Endothelial cell of umbilical vein (primary cell): ENCODE measurements at regions not wholly inside any gene's neighbourhood (a gene's known extent, or its start where the extent isn't known, plus 50 kb on each side); places are given as distances from the start of the nearest gene placed in this dataset.

ENCODE experiments used
- BruUV-seq: library from RNA; stranded (reverse); fragments of 400-500 nt; replicated peaks from 2 replicates; lab custom pipeline; 2021; lab: Mats Ljungman, UMichigan
- CTCF ChIA-PET: fragments of 300-600, 350-600 bp; sonication (Branson Sonifier 250); formaldehyde crosslinking; loops from one replicate; lab custom pipeline; 2021; ENCODE audit warnings: antibody characterized with exemption, inconsistent platforms; lab: Charles Lee
- POLR2A ChIA-PET: fragments of 300-600, 350-600 bp; sonication (Branson Sonifier 250); formaldehyde crosslinking; loops from one replicate; lab custom pipeline; 2021; ENCODE audit warnings: antibody characterized with exemption, inconsistent platforms; lab: Charles Lee
- DNase-seq: peaks from one replicate; pipeline ENCODE4 v3.0.0-alpha.2; 2011; ENCODE audit warnings: low read depth, low spot score
- FAIRE-seq: peaks from 2 replicates; lab custom pipeline; 2011; peaks lifted over from hg19 to GRCh38; lab: Jason Lieb, UNC
- H2AFZ ChIP-seq: 2 replicates; pipeline ENCODE4 v1.6.0; 2012; ENCODE audit warnings: low read depth, low read length, control low read depth, inconsistent platforms
- H3K27ac ChIP-seq: 2 replicates; pipeline ENCODE4 v1.5.1; 2011; ENCODE audit warnings: low read depth, mild to moderate bottlenecking, control low read depth, low read length, moderate library complexity; ENCODE audit not compliant: insufficient read depth
- H3K27me3 ChIP-seq, 2 experiments: 2 replicates each; pipeline versions ENCODE4 v1.6.0 to v1.6.1; 2011; ENCODE audit warnings: low read length in 2 of 2, mixed read lengths in 1 of 2; ENCODE audit not compliant: control insufficient read depth in 2 of 2, insufficient read depth in 2 of 2
- H3K36me3 ChIP-seq, 2 experiments: 2 replicates in 1 of 2; 3 replicates in 1 of 2; pipeline ENCODE4 v1.5.1; 2011; ENCODE audit warnings: low read length in 2 of 2, mild to moderate bottlenecking in 1 of 2, moderate library complexity in 1 of 2; ENCODE audit not compliant: control insufficient read depth in 2 of 2, insufficient read depth in 2 of 2; ENCODE audit errors: extremely low read depth in 1 of 2
- H3K4me1 ChIP-seq: 3 replicates; pipeline ENCODE4 v1.5.1; 2011; ENCODE audit warnings: mild to moderate bottlenecking, low read length; ENCODE audit not compliant: control insufficient read depth, insufficient read depth; ENCODE audit errors: extremely low read depth
- H3K4me2 ChIP-seq: 2 replicates; pipeline ENCODE4 v1.6.1; 2011; ENCODE audit warnings: low read length, control low read depth, mixed read lengths; ENCODE audit not compliant: insufficient read depth
- H3K4me3 ChIP-seq, 3 experiments: fragments of 200-600 bp in 1 of 3; sonication (generic), shearing (Covaris generic) in 1 of 3; replicated peaks in 1 of 3; 2 replicates each; pipeline ENCODE4 v1.5.1; 2011 to 2016; ENCODE audit warnings: control low read depth in 3 of 3, low read length in 3 of 3, mild to moderate bottlenecking in 2 of 3, inconsistent platforms in 1 of 3, low read depth in 1 of 3, moderate library complexity in 1 of 3; ENCODE audit not compliant: insufficient read depth in 1 of 3
- H3K79me2 ChIP-seq: 2 replicates; pipeline ENCODE4 v1.6.0; 2012; ENCODE audit warnings: low read length, inconsistent platforms; ENCODE audit not compliant: control insufficient read depth, insufficient read depth
- H3K9ac ChIP-seq: replicated peaks from 2 replicates; pipeline ENCODE3; 2011; ENCODE audit warnings: low read length, control low read depth; ENCODE audit not compliant: insufficient read depth; ENCODE audit errors: extremely low read depth
- H3K9me1 ChIP-seq: replicated peaks from 3 replicates; pipeline ENCODE4 v1.6.0; 2011; ENCODE audit warnings: mild to moderate bottlenecking, low read length; ENCODE audit not compliant: control insufficient read depth, insufficient read depth; ENCODE audit errors: extremely low read depth
- H3K9me3 ChIP-seq: replicated peaks from 2 replicates; pipeline ENCODE4 v1.5.1; 2012; ENCODE audit warnings: low read length, inconsistent platforms; ENCODE audit not compliant: control insufficient read depth, insufficient read depth
- H4K20me1 ChIP-seq: replicated peaks from 2 replicates; pipeline ENCODE3; 2011; ENCODE audit warnings: mild to moderate bottlenecking, low read length; ENCODE audit not compliant: control insufficient read depth, insufficient read depth; ENCODE audit errors: extremely low read depth
- CTCF ChIP-seq, 2 donors: IDR thresholded peaks; 1 replicate in 1 of 2; 2 replicates in 1 of 2; pipeline ENCODE4 v1.5.1; 2011; ENCODE audit warnings: low read length in 2 of 2, mild to moderate bottlenecking in 2 of 2, moderate library complexity in 2 of 2, control low read depth in 1 of 2, inconsistent platforms in 1 of 2, low read depth in 1 of 2; ENCODE audit not compliant: insufficient read depth in 1 of 2; ENCODE audit errors: extremely low read depth in 1 of 2
- EZH2 ChIP-seq: IDR thresholded peaks from 2 replicates; pipeline ENCODE4 v1.6.1; 2012; ENCODE audit warnings: borderline replicate concordance, low read depth, mild to moderate bottlenecking, moderate library complexity, low read length, inconsistent platforms; ENCODE audit not compliant: severe bottlenecking
- FOS ChIP-seq: IDR thresholded peaks from 2 replicates; pipeline ENCODE4 v1.6.1; 2011; ENCODE audit warnings: mild to moderate bottlenecking, low read length, moderate library complexity, borderline replicate concordance; ENCODE audit not compliant: insufficient read depth
- GATA2 ChIP-seq: IDR thresholded peaks from 2 replicates; pipeline ENCODE4 v1.7.0; 2011; ENCODE audit warnings: low read depth, mild to moderate bottlenecking, moderate library complexity, mixed read lengths, low read length; ENCODE audit not compliant: insufficient read length, insufficient read depth
- JUN ChIP-seq: IDR thresholded peaks from 2 replicates; pipeline ENCODE4 v1.6.1; 2011; ENCODE audit warnings: borderline replicate concordance, low read depth; ENCODE audit not compliant: insufficient read length, insufficient read depth
- MAX ChIP-seq: IDR thresholded peaks from 2 replicates; pipeline ENCODE4 v1.6.1; 2011; ENCODE audit not compliant: insufficient read depth, insufficient read length
- MYC ChIP-seq: IDR thresholded peaks from one replicate; pipeline ENCODE4 v1.6.1; 2011; ENCODE audit warnings: mild to moderate bottlenecking, low read depth, low read length
- POLR2A ChIP-seq: IDR thresholded peaks from 2 replicates; pipeline ENCODE4 v1.6.1; 2012; ENCODE audit warnings: low read depth, mild to moderate bottlenecking, control low read depth, low read length
- POLR2AphosphoS5 ChIP-seq: IDR thresholded peaks from 2 replicates; pipeline ENCODE4 v1.6.1; 2012; ENCODE audit warnings: low read depth, mild to moderate bottlenecking, control low read depth, low read length, moderate library complexity; ENCODE audit not compliant: insufficient read depth
- dilution Hi-C: fragments of 300-500 bp; cut with MboI; formaldehyde crosslinking; loops from one replicate; pipeline ENCODE4 v1.15.0; 2019; ENCODE audit warnings: low sequenced_read_pairs; ENCODE audit not compliant: extremely low pct_ligation_motif_present
- intact Hi-C: fragments of 100-400 bp; cut with micrococcal nuclease; formaldehyde crosslinking; loops from one replicate; pipeline ENCODE4 v1.10.0; 2022

GRCh38 chr1:188949701-188950100 lies 1528.0 kb downstream of the BRINP3 start:
- Histone ChIP-seq H3K9me3 (no peaks in the 10 kb centered on the region), H3K9ac (no peak overlapping the region), H3K4me3 (no peak overlapping the region), H3K36me3 (no peaks in the 10 kb centered on the region), H2AFZ (no peak overlapping the region), H3K9me1 (no peaks in the 10 kb centered on the region), H3K27ac (no peak overlapping the region), H3K79me2 (no peaks in the 10 kb centered on the region), H3K4me2 (no peak overlapping the region), H4K20me1 (no peaks in the 10 kb centered on the region), H3K4me1 (no peaks in the 10 kb centered on the region), H3K27me3 (no peaks in the 10 kb centered on the region)
- intact Hi-C loops, result no loop called here
- FAIRE-seq (no peak), DNase-seq (no peak)
- no TSS peak for BruUV-seq
- no peak for TF ChIP-seq POLR2AphosphoS5
- no peak for TF ChIP-seq JUN
- TF ChIP-seq MAX, result no peak
- TF ChIP-seq CTCF (IDR thresholded peaks at IDR 0.05; ENCODE audit: extremely low read depth in 1 of 2, insufficient read depth in 1 of 2, low read depth in 1 of 2, low read length in 2 of 2), result no peak
- no peak for TF ChIP-seq FOS
- TF ChIP-seq EZH2, result no peak
- no peak for TF ChIP-seq GATA2
- no peak for TF ChIP-seq MYC
- TF ChIP-seq POLR2A, result no peak
- dilution Hi-C loops, result no loop called here
- POLR2A ChIA-PET, result no interaction called here
- CTCF ChIA-PET, result no interaction called here
